Spleen (tissue), 7 donors: ENCODE measurements at regions not wholly inside any gene's neighbourhood (a gene's known extent, or its start where the extent isn't known, plus 50 kb on each side); places are given as distances from the start of the nearest gene placed in this dataset.

Experiments used
- CTCF ChIP-seq, 11 experiments: fragments of 200-600 bp in 7 of 11; fragments of 450-650 bp in 4 of 11; sonication (generic) in 4 of 11; IDR thresholded peaks in 8 of 11; conservative IDR thresholded peaks in 3 of 11; 1 replicate in 7 of 11; 2 replicates in 4 of 11; pipeline versions ENCODE4 v1.4.0 to v1.8.0; 2016 to 2021; ENCODE audit warnings: antibody characterized with exemption in 11 of 11, inconsistent platforms in 4 of 11, mild to moderate bottlenecking in 1 of 11
- POLR2A ChIP-seq, 3 donors: fragments of 450-650 bp; IDR thresholded peaks; one replicate each; pipeline ENCODE4 v1.5.1; 2017; ENCODE audit warnings: antibody characterized with exemption in 3 of 3, mild to moderate bottlenecking in 1 of 3
- POLR2AphosphoS5 ChIP-seq, 3 donors: sonication (generic); formaldehyde crosslinking; IDR thresholded peaks; one replicate each; pipeline ENCODE4 v1.5.1; 2017; ENCODE audit warnings: antibody characterized with exemption in 3 of 3
- donor health status: DM: no; HTN: no; CAD: no; lungs with moderate emphysema.
- donor health status: DM: no; HTN: no; CAD: no.
- donor health status: DM: no; HTN: no; CAD: no.

- no peak for TF ChIP-seq POLR2A (IDR thresholded peaks at IDR 0.05)
- no peak for TF ChIP-seq CTCF (IDR thresholded peaks at IDR 0.05 in 8 of 11, conservative IDR thresholded peaks at IDR 0.05 in 3 of 11)
- no peak for TF ChIP-seq POLR2AphosphoS5 (IDR thresholded peaks at IDR 0.05)
Observed at GRCh38 chr3:182478369-182478768, 314.9 kb upstream of the ATP11B start.
